ENCODE measurements at regions not wholly inside any gene's neighbourhood (a gene's known extent, or its start where the extent isn't known, plus 50 kb on each side); places are given as distances from the start of the nearest gene placed in this dataset.

- TF ChIP-seq, protein P1, sequence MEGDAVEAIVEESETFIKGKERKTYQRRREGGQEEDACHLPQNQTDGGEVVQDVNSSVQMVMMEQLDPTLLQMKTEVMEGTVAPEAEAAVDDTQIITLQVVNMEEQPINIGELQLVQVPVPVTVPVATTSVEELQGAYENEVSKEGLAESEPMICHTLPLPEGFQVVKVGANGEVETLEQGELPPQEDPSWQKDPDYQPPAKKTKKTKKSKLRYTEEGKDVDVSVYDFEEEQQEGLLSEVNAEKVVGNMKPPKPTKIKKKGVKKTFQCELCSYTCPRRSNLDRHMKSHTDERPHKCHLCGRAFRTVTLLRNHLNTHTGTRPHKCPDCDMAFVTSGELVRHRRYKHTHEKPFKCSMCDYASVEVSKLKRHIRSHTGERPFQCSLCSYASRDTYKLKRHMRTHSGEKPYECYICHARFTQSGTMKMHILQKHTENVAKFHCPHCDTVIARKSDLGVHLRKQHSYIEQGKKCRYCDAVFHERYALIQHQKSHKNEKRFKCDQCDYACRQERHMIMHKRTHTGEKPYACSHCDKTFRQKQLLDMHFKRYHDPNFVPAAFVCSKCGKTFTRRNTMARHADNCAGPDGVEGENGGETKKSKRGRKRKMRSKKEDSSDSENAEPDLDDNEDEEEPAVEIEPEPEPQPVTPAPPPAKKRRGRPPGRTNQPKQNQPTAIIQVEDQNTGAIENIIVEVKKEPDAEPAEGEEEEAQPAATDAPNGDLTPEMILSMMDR (IDR thresholded peaks at IDR 0.05; ENCODE audit: borderline replicate concordance, extremely low read depth, low read length, poor library complexity, severe bottlenecking): no peak
- no peak for TF ChIP-seq EZH2 (IDR thresholded peaks at IDR 0.05; ENCODE audit: borderline replicate concordance, low read depth, low read length, severe bottlenecking)
Observed at GRCh38 chr5:61653807-61654580, 321.9 kb downstream of the ZSWIM6 start.
